ENCODE measurements at regions not wholly inside any gene's neighbourhood (a gene's known extent, or its start where the extent isn't known, plus 50 kb on each side); places are given as distances from the start of the nearest gene placed in this dataset.

- TF ChIP-seq, protein P1, sequence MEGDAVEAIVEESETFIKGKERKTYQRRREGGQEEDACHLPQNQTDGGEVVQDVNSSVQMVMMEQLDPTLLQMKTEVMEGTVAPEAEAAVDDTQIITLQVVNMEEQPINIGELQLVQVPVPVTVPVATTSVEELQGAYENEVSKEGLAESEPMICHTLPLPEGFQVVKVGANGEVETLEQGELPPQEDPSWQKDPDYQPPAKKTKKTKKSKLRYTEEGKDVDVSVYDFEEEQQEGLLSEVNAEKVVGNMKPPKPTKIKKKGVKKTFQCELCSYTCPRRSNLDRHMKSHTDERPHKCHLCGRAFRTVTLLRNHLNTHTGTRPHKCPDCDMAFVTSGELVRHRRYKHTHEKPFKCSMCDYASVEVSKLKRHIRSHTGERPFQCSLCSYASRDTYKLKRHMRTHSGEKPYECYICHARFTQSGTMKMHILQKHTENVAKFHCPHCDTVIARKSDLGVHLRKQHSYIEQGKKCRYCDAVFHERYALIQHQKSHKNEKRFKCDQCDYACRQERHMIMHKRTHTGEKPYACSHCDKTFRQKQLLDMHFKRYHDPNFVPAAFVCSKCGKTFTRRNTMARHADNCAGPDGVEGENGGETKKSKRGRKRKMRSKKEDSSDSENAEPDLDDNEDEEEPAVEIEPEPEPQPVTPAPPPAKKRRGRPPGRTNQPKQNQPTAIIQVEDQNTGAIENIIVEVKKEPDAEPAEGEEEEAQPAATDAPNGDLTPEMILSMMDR (IDR thresholded peaks at IDR 0.05): no peak
- TF ChIP-seq POLR2A (IDR thresholded peaks at IDR 0.05): no peak
Observed at GRCh38 chr2:207223051-207223450, 57.3 kb upstream of the KLF7 start.

Measured in adrenal gland (tissue), 5 donors.